T-helper 1 cell treated with Interleukin-12 subunit alpha and Interleukin-12 subunit beta and Interleukin-4 antibody, amounts not matched to agents 30 μg/mL and 1 μg/mL, for 36 hours (primary cell): ENCODE measurements at regions not wholly inside any gene's neighbourhood (a gene's known extent, or its start where the extent isn't known, plus 50 kb on each side); places are given as distances from the start of the nearest gene placed in this dataset.

Source experiments
- H3K27ac Mint-ChIP-seq: one replicate; pipeline ENCODE4 v1.8.0; 2021; ENCODE audit warnings: mild to moderate bottlenecking, mixed read lengths
- H3K27me3 Mint-ChIP-seq: one replicate; pipeline ENCODE4 v1.8.0; 2021; ENCODE audit warnings: low read depth, mixed read lengths
- H3K36me3 Mint-ChIP-seq: one replicate; pipeline ENCODE4 v1.8.0; 2021; ENCODE audit warnings: low read depth, mixed read lengths
- H3K4me1 Mint-ChIP-seq: one replicate; pipeline ENCODE4 v1.8.0; 2021; ENCODE audit warnings: low read depth, mixed read lengths
- H3K4me3 Mint-ChIP-seq: one replicate; pipeline ENCODE4 v1.8.0; 2021; ENCODE audit warnings: mild to moderate bottlenecking, moderate library complexity, mixed read lengths
- H3K9me3 Mint-ChIP-seq: one replicate; pipeline ENCODE4 v1.8.0; 2021; ENCODE audit warnings: mixed read lengths

DNA sequence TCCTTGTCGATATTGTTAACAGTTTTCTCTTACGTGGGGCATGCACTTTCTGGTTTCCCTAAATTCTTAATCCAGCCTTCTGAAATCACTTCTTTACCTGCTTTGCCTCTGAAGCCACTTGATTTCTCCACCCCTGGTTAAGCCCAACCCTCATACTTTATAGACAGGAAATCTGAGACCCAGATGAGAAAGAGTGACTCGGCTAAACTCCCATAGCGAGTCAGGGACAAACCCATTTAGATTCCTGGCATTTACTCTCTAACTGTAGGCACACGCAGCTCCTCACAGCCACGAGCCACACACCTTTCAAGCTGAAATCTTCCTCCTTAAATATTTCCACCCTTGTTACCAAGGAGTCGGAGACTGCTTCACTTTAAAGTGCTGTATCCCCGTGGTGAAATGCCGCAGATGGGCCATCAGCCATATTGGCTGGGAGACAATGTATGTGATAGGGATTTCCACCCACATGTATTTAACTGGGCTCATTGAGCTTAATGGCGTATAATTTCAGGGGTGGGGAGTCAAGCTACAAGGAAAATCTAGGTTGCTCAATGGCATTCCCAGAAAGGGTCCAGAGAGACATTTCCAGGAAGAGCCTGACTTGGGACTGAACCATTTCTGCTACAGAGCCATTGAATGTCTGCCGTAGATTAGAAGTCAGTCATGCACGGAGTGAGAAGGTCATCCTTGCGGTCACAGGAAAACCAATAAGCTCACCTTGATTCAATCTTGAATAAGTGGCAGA lies 49.9 kb upstream of the GRK3 start:
- H3K36me3 Mint-ChIP-seq = peaks cover 14% of the 10 kb centered on the region
- H3K27ac Mint-ChIP-seq = no peak overlapping the region
- H3K4me1 Mint-ChIP-seq = no peaks in the 10 kb centered on the region
- H3K9me3 Mint-ChIP-seq = no peaks in the 10 kb centered on the region
- H3K27me3 Mint-ChIP-seq = no peaks in the 10 kb centered on the region
- H3K4me3 Mint-ChIP-seq = no peak overlapping the region
